Neural crest cell (in vitro differentiated cells): ENCODE measurements at regions not wholly inside any gene's neighbourhood (a gene's known extent, or its start where the extent isn't known, plus 50 kb on each side); places are given as distances from the start of the nearest gene placed in this dataset.

ENCODE experiments used
- DNase-seq: peaks from one replicate; pipeline ENCODE4 v3.0.0; 2021; ENCODE audit warnings: low read depth, mixed read lengths, low spot score
- H3K27ac Mint-ChIP-seq: one replicate; pipeline ENCODE4 v1.8.0; 2021; ENCODE audit warnings: mild to moderate bottlenecking, mixed read lengths; ENCODE audit not compliant: unreplicated experiment
- H3K27me3 Mint-ChIP-seq: 2 replicates; pipeline ENCODE4 v1.8.0; 2021; ENCODE audit warnings: low read depth, mild to moderate bottlenecking, mixed read lengths
- H3K36me3 Mint-ChIP-seq: 2 replicates; pipeline ENCODE4 v1.8.0; 2021; ENCODE audit warnings: low read depth, mild to moderate bottlenecking, mixed read lengths
- H3K4me1 Mint-ChIP-seq: 2 replicates; pipeline ENCODE4 v1.8.0; 2021; ENCODE audit warnings: mixed read lengths
- H3K4me3 Mint-ChIP-seq: one replicate; pipeline ENCODE4 v1.8.0; 2021; ENCODE audit warnings: mild to moderate bottlenecking, mixed read lengths
- H3K9me3 Mint-ChIP-seq: 2 replicates; pipeline ENCODE4 v1.8.0; 2021; ENCODE audit warnings: mixed read lengths
- TF ChIP-seq, protein P1 (sequence below): fragments of 200-600 bp; sonication (generic); conservative IDR thresholded peaks from 2 replicates; pipeline ENCODE4 v1.5.0; 2021; ENCODE audit warnings: antibody characterized with exemption, mild to moderate bottlenecking

- Mint-ChIP-seq H3K27ac (no peak overlapping the region), H3K36me3 (no peaks in the 10 kb centered on the region), H3K4me1 (peaks cover 45% of the 10 kb centered on the region), H3K9me3 (no peaks in the 10 kb centered on the region), H3K27me3 (peaks cover 20% of the 10 kb centered on the region), H3K4me3 (peak overlapping the region; percentile 36)
- TF ChIP-seq, protein P1, sequence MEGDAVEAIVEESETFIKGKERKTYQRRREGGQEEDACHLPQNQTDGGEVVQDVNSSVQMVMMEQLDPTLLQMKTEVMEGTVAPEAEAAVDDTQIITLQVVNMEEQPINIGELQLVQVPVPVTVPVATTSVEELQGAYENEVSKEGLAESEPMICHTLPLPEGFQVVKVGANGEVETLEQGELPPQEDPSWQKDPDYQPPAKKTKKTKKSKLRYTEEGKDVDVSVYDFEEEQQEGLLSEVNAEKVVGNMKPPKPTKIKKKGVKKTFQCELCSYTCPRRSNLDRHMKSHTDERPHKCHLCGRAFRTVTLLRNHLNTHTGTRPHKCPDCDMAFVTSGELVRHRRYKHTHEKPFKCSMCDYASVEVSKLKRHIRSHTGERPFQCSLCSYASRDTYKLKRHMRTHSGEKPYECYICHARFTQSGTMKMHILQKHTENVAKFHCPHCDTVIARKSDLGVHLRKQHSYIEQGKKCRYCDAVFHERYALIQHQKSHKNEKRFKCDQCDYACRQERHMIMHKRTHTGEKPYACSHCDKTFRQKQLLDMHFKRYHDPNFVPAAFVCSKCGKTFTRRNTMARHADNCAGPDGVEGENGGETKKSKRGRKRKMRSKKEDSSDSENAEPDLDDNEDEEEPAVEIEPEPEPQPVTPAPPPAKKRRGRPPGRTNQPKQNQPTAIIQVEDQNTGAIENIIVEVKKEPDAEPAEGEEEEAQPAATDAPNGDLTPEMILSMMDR: no peak
- DNase-seq: no peak
These were observed 321.2 kb upstream of the F9 start for GRCh38 chrX:139209342-139209741.

DNA sequence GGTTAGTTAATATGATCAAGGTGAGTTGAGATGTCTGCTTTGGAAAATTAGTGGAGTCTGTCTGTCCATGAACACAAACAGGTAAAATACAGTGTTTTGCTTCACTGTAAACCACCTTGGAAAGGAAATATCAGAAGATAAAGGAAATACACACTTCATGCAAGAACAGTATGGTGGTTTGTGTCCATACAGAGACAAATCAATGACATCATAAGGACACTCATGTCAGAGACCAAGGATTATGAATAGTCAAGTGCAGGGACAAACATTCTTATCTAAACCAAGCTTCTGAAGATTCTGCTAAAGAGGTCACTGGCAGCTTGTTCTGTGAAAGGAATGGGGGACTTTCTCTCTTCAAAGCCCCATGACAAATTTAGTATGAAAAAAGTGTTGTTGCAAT is 322.9 kb upstream of the F9 start:
- Mint-ChIP-seq H3K9me3 (no peaks in the 10 kb centered on the region), H3K4me1 (peaks cover 39% of the 10 kb centered on the region), H3K27me3 (peaks cover 23% of the 10 kb centered on the region), H3K27ac (no peak overlapping the region), H3K4me3 (peak overlapping the region; percentile 86), H3K36me3 (no peaks in the 10 kb centered on the region)
- TF ChIP-seq, protein P1: no peak
- DNase-seq: no peak

DNA sequence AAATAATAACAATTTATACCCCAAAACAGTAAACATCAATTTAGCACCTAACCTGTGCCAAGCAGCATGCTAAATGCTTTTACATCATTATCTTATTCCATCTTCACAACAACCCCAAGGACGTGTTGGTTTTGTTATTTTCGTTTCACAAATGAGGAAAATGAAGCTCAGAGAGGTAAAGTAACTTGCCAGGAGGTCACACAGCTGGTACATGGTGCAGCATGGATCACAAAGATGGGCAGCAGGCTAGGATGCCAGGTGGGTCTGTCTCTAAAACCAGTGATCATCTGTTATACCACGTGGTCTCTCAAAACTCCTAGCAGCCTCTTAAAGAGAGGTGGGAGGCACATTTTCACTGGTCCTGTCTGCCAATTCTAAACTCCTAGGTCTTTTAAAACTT is 323.6 kb upstream of the F9 start:
- H3K9me3 Mint-ChIP-seq: no peaks in the 10 kb centered on the region
- no peak overlapping the region for H3K27ac Mint-ChIP-seq
- TF ChIP-seq, protein P1: no peak
- H3K27me3 Mint-ChIP-seq: peaks cover 27% of the 10 kb centered on the region
- no peak for DNase-seq
- H3K36me3 Mint-ChIP-seq: no peaks in the 10 kb centered on the region
- peak overlapping the region; percentile 86 for H3K4me3 Mint-ChIP-seq
- peaks cover 39% of the 10 kb centered on the region for H3K4me1 Mint-ChIP-seq

GRCh38 chrX:139204898-139205667 is 325.5 kb upstream of the F9 start:
- peaks cover 27% of the 10 kb centered on the region for H3K27me3 Mint-ChIP-seq

GRCh38 chrX:139204571-139204897 is 326.0 kb upstream of the F9 start:
- Mint-ChIP-seq H3K27ac (peak overlapping the region; percentile 98), H3K4me3 (peak overlapping the region; percentile 99), H3K36me3 (peaks cover under 1% of the 10 kb centered on the region), H3K27me3 (peaks cover 27% of the 10 kb centered on the region), H3K4me1 (peaks cover 45% of the 10 kb centered on the region), H3K9me3 (peaks cover 2% of the 10 kb centered on the region)
- TF ChIP-seq, protein P1: no peak
- peak; percentile 16 for DNase-seq

More at GRCh38 chrX:139204898-139205667, 325.5 kb upstream of the F9 start:
- Mint-ChIP-seq H3K4me1 (peaks cover 39% of the 10 kb centered on the region), H3K9me3 (no peaks in the 10 kb centered on the region), H3K36me3 (no peaks in the 10 kb centered on the region), H3K27ac (peak overlapping the region; percentile 98), H3K4me3 (peak overlapping the region; percentile 99)
- TF ChIP-seq, protein P1: peak; percentile 35
- DNase-seq: peak; percentile 67
